HepG2 (cell line): ENCODE measurements at regions not wholly inside any gene's neighbourhood (a gene's known extent, or its start where the extent isn't known, plus 50 kb on each side); places are given as distances from the start of the nearest gene placed in this dataset.

Experiments used
- ARNTL ChIP-seq: sonication (generic); formaldehyde crosslinking; IDR thresholded peaks from 2 replicates; pipeline ENCODE4 v1.4.0; 2020; ENCODE audit warnings: mild to moderate bottlenecking, missing genetic modification reagents
- CREB3 ChIP-seq: sonication (generic); formaldehyde crosslinking; IDR thresholded peaks from 2 replicates; pipeline ENCODE4 v1.5.0; 2020; ENCODE audit warnings: missing genetic modification reagents
- DBP ChIP-seq: sonication (generic); formaldehyde crosslinking; IDR thresholded peaks from 2 replicates; pipeline ENCODE4 v1.4.0; 2020; ENCODE audit warnings: missing genetic modification reagents; ENCODE audit errors: not compliant biosample characterization
- HCFC1 ChIP-seq: fragments of 150-350 bp; IDR thresholded peaks from 2 replicates; pipeline ENCODE4 v1.6.1; 2014; ENCODE audit warnings: low read depth, low read length
- HNRNPL ChIP-seq: fragments of 200-400 bp; formaldehyde crosslinking; IDR thresholded peaks from 2 replicates; pipeline ENCODE4 v1.6.1; 2017; ENCODE audit warnings: mild to moderate bottlenecking, low read depth, low read length
- JDP2 ChIP-seq: sonication (generic); formaldehyde crosslinking; IDR thresholded peaks from 2 replicates; pipeline ENCODE4 v1.8.1; 2022; ENCODE audit warnings: missing genetic modification reagents, borderline replicate concordance
- KAT7 ChIP-seq: IDR thresholded peaks from 2 replicates; pipeline ENCODE4 v1.6.1; 2018; ENCODE audit warnings: borderline replicate concordance, missing compliant biosample characterization
- NCOA5 ChIP-seq: sonication (generic); formaldehyde crosslinking; IDR thresholded peaks from 2 replicates; pipeline ENCODE4 v1.4.0; 2020; ENCODE audit warnings: missing genetic modification reagents
- PBX2 ChIP-seq: IDR thresholded peaks from 2 replicates; pipeline ENCODE4 v1.6.1; 2016; ENCODE audit warnings: control low read depth
- PRDM15 ChIP-seq: sonication (generic); formaldehyde crosslinking; IDR thresholded peaks from 2 replicates; pipeline ENCODE4 v1.4.0; 2020; ENCODE audit warnings: missing genetic modification reagents
- RFX1 ChIP-seq: fragments of 450-650 bp; IDR thresholded peaks from 2 replicates; pipeline ENCODE4 v1.6.1; 2017
- SNAPC4 ChIP-seq: sonication (generic); formaldehyde crosslinking; IDR thresholded peaks from 2 replicates; pipeline ENCODE4 v1.4.0; 2020; ENCODE audit warnings: mild to moderate bottlenecking, missing genetic modification reagents
- SRY ChIP-seq: sonication (generic); formaldehyde crosslinking; IDR thresholded peaks from 2 replicates; pipeline ENCODE4 v1.8.0; 2022; ENCODE audit warnings: mild to moderate bottlenecking, missing genetic modification reagents
- XRCC5 ChIP-seq: fragments of 200-400 bp; formaldehyde crosslinking; optimal IDR thresholded peaks from 2 replicates; pipeline ENCODE3; 2017; ENCODE audit warnings: mild to moderate bottlenecking, low read length
- ZNF263 ChIP-seq: sonication (generic); formaldehyde crosslinking; IDR thresholded peaks from 2 replicates; pipeline ENCODE4 v1.4.0; 2020; ENCODE audit warnings: missing genetic modification reagents
- ZNF264 ChIP-seq: sonication (generic); formaldehyde crosslinking; IDR thresholded peaks from 2 replicates; pipeline ENCODE4 v1.4.0; 2020; ENCODE audit warnings: missing genetic modification reagents
- ZNF446 ChIP-seq: sonication (generic); formaldehyde crosslinking; IDR thresholded peaks from 2 replicates; pipeline ENCODE4 v1.5.0; 2020; ENCODE audit warnings: mild to moderate bottlenecking, missing genetic modification reagents
- ZNF530 ChIP-seq: sonication (generic); formaldehyde crosslinking; IDR thresholded peaks from 2 replicates; pipeline ENCODE4 v1.5.0; 2020; ENCODE audit warnings: low read depth, mild to moderate bottlenecking, missing genetic modification reagents
- ZNF780A ChIP-seq: sonication (generic); formaldehyde crosslinking; IDR thresholded peaks from 2 replicates; pipeline ENCODE4 v1.8.0; 2022; ENCODE audit warnings: mild to moderate bottlenecking, missing genetic modification reagents, moderate library complexity

GRCh38 chr20:47417245-47418068 lies 61.0 kb upstream of the ZMYND8 start (continued):
- TF ChIP-seq CREB3 (CRISPR knock-in tag) (no peak), JDP2 (CRISPR knock-in tag) (no peak), SNAPC4 (peak; percentile 8; the same call in 1 of the 2 replicates), HCFC1 (no peak), RFX1 (no peak), ZNF264 (peak; percentile 70; the same call in 1 of the 2 replicates), ZNF530 (CRISPR knock-in tag) (no peak), SRY (no peak), KAT7 (peak; percentile 62; the same call in 1 of the 2 replicates), HNRNPL (no peak), DBP (CRISPR knock-in tag) (no peak), ARNTL (no peak), ZNF263 (CRISPR knock-in tag) (no peak), NCOA5 (CRISPR knock-in tag) (no peak), XRCC5 (peak; percentile 16), ZNF780A (CRISPR knock-in tag) (no peak), PBX2 (CRISPR knock-in tag) (no peak), ZNF446 (CRISPR knock-in tag) (no peak), PRDM15 (CRISPR knock-in tag) (no peak)
